IMR-90 (cell line): ENCODE measurements at regions not wholly inside any gene's neighbourhood (a gene's known extent, or its start where the extent isn't known, plus 50 kb on each side); places are given as distances from the start of the nearest gene placed in this dataset.

Experiments used
- ATAC-seq: fragments of 200-7000 bp; cut with Tn5 transposase; 2 replicates; pipeline ENCODE4 v1.9.1; 2020; ENCODE audit warnings: low read depth, mild to moderate bottlenecking, moderate library complexity
- BruUV-seq: library from RNA; stranded (reverse); fragments of 400-500 nt; replicated peaks from 2 replicates; lab custom pipeline; 2021; lab: Mats Ljungman, UMichigan
- CTCF ChIA-PET: fragments of 300-600 bp; formaldehyde crosslinking; extraction: SDS; loops from one replicate; lab custom pipeline; 2021; ENCODE audit warnings: antibody characterized with exemption; lab: Yijun Ruan, JAX
- POLR2A ChIA-PET: fragments of 300-600 bp; sonication (Branson Sonifier 250); formaldehyde crosslinking; loops from one replicate; lab custom pipeline; 2022; ENCODE audit warnings: antibody characterized with exemption; ENCODE audit not compliant: unreplicated experiment; lab: Charles Lee
- DNase-seq: peaks from one replicate; pipeline ENCODE4 v3.0.0; 2013
- H2AFZ ChIP-seq: replicated peaks from 2 replicates; pipeline ENCODE3; 2013; ENCODE audit warnings: low read length, mild to moderate bottlenecking; ENCODE audit not compliant: poor library complexity
- H2AK5ac ChIP-seq: 2 replicates; pipeline ENCODE4 v1.6.1; 2013; ENCODE audit warnings: low read depth, low read length, inconsistent platforms
- H2AK9ac ChIP-seq: replicated peaks from 2 replicates; pipeline ENCODE3; 2013; ENCODE audit warnings: mild to moderate bottlenecking, low read depth, low read length, moderate library complexity; ENCODE audit not compliant: poor library complexity
- H2BK120ac ChIP-seq: 2 replicates; pipeline ENCODE4 v1.6.1; 2013; ENCODE audit warnings: low read depth, low read length, inconsistent platforms
- H2BK15ac ChIP-seq: 3 replicates; pipeline ENCODE4 v1.6.1; 2013; ENCODE audit warnings: low read depth, low read length, inconsistent platforms
- H2BK20ac ChIP-seq: 2 replicates; pipeline ENCODE4 v1.6.1; 2013; ENCODE audit warnings: low read depth, mild to moderate bottlenecking, inconsistent platforms, low read length, moderate library complexity
- H2BK5ac ChIP-seq: 2 replicates; pipeline ENCODE4 v1.6.1; 2013; ENCODE audit warnings: mild to moderate bottlenecking, low read depth, low read length, inconsistent platforms; ENCODE audit not compliant: poor library complexity, severe bottlenecking
- H3K14ac ChIP-seq: replicated peaks from 2 replicates; pipeline ENCODE4 v1.6.1; 2013; ENCODE audit warnings: low read depth, low read length, inconsistent platforms
- H3K18ac ChIP-seq: 2 replicates; pipeline ENCODE4 v1.6.1; 2013; ENCODE audit warnings: low read depth, low read length, control low read depth
- H3K23ac ChIP-seq: 2 replicates; pipeline ENCODE4 v1.6.1; 2013; ENCODE audit warnings: low read depth, low read length, inconsistent platforms
- H3K27ac ChIP-seq: 2 replicates; pipeline ENCODE4 v1.5.1; 2013; ENCODE audit warnings: mild to moderate bottlenecking, control low read depth, low read length; ENCODE audit not compliant: insufficient read depth
- H3K27me3 ChIP-seq: 2 replicates; pipeline ENCODE4 v1.6.1; 2013; ENCODE audit warnings: low read length; ENCODE audit not compliant: control insufficient read depth, insufficient read depth
- H3K36me3 ChIP-seq: 2 replicates; pipeline ENCODE4 v1.6.1; 2013; ENCODE audit warnings: low read length, mixed read lengths; ENCODE audit not compliant: control insufficient read depth, insufficient read depth
- H3K4ac ChIP-seq: 2 replicates; pipeline ENCODE4 v1.6.1; 2013; ENCODE audit warnings: low read depth, low read length, inconsistent platforms
- H3K4me1 ChIP-seq: 2 replicates; pipeline ENCODE4 v1.6.1; 2013; ENCODE audit warnings: low read length, mixed read lengths; ENCODE audit not compliant: control insufficient read depth, insufficient read depth
- H3K4me2 ChIP-seq: 2 replicates; pipeline ENCODE4 v1.6.1; 2013; ENCODE audit warnings: low read depth, mild to moderate bottlenecking, control low read depth, low read length, moderate library complexity
- H3K4me3 ChIP-seq: 2 replicates; pipeline ENCODE4 v1.5.1; 2013; ENCODE audit warnings: low read depth, mild to moderate bottlenecking, control low read depth, low read length, moderate library complexity; ENCODE audit not compliant: insufficient read depth
- H3K56ac ChIP-seq: 2 replicates; pipeline ENCODE4 v1.6.1; 2013; ENCODE audit warnings: low read length, inconsistent platforms; ENCODE audit not compliant: insufficient read depth; ENCODE audit errors: extremely low read depth
- H3K79me1 ChIP-seq, 2 experiments: 2 replicates each; pipeline ENCODE4 v1.6.1; 2013; ENCODE audit warnings: low read length in 2 of 2, inconsistent platforms in 1 of 2, low read depth in 1 of 2
- H3K9ac ChIP-seq: 2 replicates; pipeline ENCODE4 v1.6.1; 2013; ENCODE audit warnings: low read depth, low read length, control low read depth
- H3K9me1 ChIP-seq: 2 replicates; pipeline ENCODE4 v1.6.1; 2013; ENCODE audit warnings: low read length, inconsistent platforms; ENCODE audit not compliant: insufficient read depth
- H3K9me3 ChIP-seq: 2 replicates; pipeline ENCODE4 v1.6.1; 2013; ENCODE audit warnings: low read length; ENCODE audit not compliant: control insufficient read depth, insufficient read depth
- H4K20me1 ChIP-seq: 2 replicates; pipeline ENCODE4 v1.6.1; 2013; ENCODE audit warnings: low read length, inconsistent platforms; ENCODE audit not compliant: insufficient read depth
- H4K5ac ChIP-seq: 2 replicates; pipeline ENCODE4 v1.6.1; 2013; ENCODE audit warnings: mild to moderate bottlenecking, low read depth, low read length, control low read depth
- H4K8ac ChIP-seq, 2 experiments: 2 replicates each; pipeline ENCODE4 v1.6.1; 2013; ENCODE audit warnings: low read depth in 2 of 2, low read length in 2 of 2, control low read depth in 1 of 2, inconsistent platforms in 1 of 2
- H4K91ac ChIP-seq: 2 replicates; pipeline ENCODE4 v1.6.1; 2013; ENCODE audit warnings: low read depth, low read length, inconsistent platforms; ENCODE audit not compliant: insufficient read depth
- MAFK ChIP-seq: IDR thresholded peaks from 2 replicates; pipeline ENCODE4 v1.6.1; 2012; ENCODE audit warnings: low read depth, low read length, improper control_type of control experiment
- MAZ ChIP-seq: IDR thresholded peaks from 2 replicates; pipeline ENCODE4 v1.6.1; 2012; ENCODE audit warnings: low read depth, mild to moderate bottlenecking, low read length, improper control_type of control experiment, moderate library complexity, borderline replicate concordance
- NFE2L2 ChIP-seq: fragments of 150-350 bp; IDR thresholded peaks from 2 replicates; pipeline ENCODE4 v1.6.1; 2016; ENCODE audit warnings: low read depth, mild to moderate bottlenecking, low read length
- RCOR1 ChIP-seq: IDR thresholded peaks from 2 replicates; pipeline ENCODE4 v1.6.1; 2012; ENCODE audit warnings: mild to moderate bottlenecking, low read length, improper control_type of control experiment; ENCODE audit not compliant: insufficient replicate concordance
- WGBS, 2 experiments: methylation state at CpG; one replicate each; pipeline versions ENCODE4 v1.1.5 to v1.1.7; 2013; ENCODE audit warnings: missing lambda C conversion rate in 2 of 2; ENCODE audit not compliant: insufficient read length in 1 of 2; ENCODE audit errors: extremely low coverage in 2 of 2; 5-methylcytosine and 5-hydroxymethylcytosine counted together
- dilution Hi-C: fragments of 300-500 bp; cut with HindIII; formaldehyde crosslinking; loops from one replicate; pipeline ENCODE4 v1.14.3; 2018; ENCODE audit warnings: low sequenced_read_pairs; ENCODE audit not compliant: unreplicated experiment
- in situ Hi-C: fragments of 300-500 bp; cut with MboI; formaldehyde crosslinking; loops from 3 replicates; pipeline ENCODE4 v1.14.3; 2019; ENCODE audit warnings: low sequenced_read_pairs, inconsistent platforms, mixed read lengths
- intact Hi-C: fragments of 100-400 bp; cut with micrococcal nuclease; formaldehyde crosslinking; loops from 2 replicates; pipeline ENCODE4 v1.10.0; 2022
- TF ChIP-seq, protein P1 (sequence below): fragments of 150-350 bp; IDR thresholded peaks from 2 replicates; pipeline ENCODE4 v1.6.1; 2016; ENCODE audit warnings: low read depth, mild to moderate bottlenecking, low read length, moderate library complexity, borderline replicate concordance

DNA sequence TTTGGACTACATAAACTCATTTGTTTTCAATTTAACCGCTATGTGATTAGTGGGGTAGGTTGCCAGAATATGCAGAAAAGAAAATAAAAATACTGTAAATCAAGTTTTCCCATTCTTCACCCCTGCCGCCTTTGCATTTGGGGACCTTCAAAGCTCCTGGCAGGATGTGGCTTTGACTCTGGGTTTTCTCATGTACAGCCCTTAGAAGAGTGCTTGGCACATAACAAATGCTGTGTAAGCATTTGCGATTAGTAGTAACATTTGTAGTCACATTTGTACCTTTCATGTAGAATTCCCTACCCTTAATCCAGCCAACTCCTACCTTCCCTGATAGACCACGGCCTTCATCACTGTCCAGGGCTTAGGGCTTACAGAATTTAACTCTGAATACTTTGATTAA lies 262.6 kb downstream of the MREG start:
- no peaks in the 10 kb centered on the region for H3K79me1 ChIP-seq
- H3K23ac ChIP-seq: peak overlapping the region; percentile 20; the same call in 1 of the 2 replicates
- POLR2A ChIA-PET: no interaction called here
- ATAC-seq: no peak
- peak overlapping the region; percentile 69; the same call in 1 of the 2 replicates for H2BK20ac ChIP-seq
- no peak overlapping the region for H3K4me2 ChIP-seq
- H3K4ac ChIP-seq: peak overlapping the region; percentile 80
- no peak overlapping the region for H3K27ac ChIP-seq
- peak overlapping the region in 1 of 2 experiments; percentile 75; a peak in 2 of 4 replicates for H4K8ac ChIP-seq
- no peak for DNase-seq
- no peak overlapping the region for H4K5ac ChIP-seq
- no TSS peak for BruUV-seq
- no peak overlapping the region for H2AK9ac ChIP-seq
- peak overlapping the region; percentile 37; the same call in 1 of the 2 replicates for H3K56ac ChIP-seq
- no peak overlapping the region for H2AFZ ChIP-seq
- no peak for TF ChIP-seq RCOR1
- TF ChIP-seq MAZ: no peak
- no peak for TF ChIP-seq NFE2L2
- peak; percentile 85 for TF ChIP-seq MAFK
- TF ChIP-seq, protein P1, sequence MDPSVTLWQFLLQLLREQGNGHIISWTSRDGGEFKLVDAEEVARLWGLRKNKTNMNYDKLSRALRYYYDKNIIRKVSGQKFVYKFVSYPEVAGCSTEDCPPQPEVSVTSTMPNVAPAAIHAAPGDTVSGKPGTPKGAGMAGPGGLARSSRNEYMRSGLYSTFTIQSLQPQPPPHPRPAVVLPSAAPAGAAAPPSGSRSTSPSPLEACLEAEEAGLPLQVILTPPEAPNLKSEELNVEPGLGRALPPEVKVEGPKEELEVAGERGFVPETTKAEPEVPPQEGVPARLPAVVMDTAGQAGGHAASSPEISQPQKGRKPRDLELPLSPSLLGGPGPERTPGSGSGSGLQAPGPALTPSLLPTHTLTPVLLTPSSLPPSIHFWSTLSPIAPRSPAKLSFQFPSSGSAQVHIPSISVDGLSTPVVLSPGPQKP: no peak
- no peaks in the 10 kb centered on the region for H4K20me1 ChIP-seq
- no peak overlapping the region for H3K9ac ChIP-seq
- H3K36me3 ChIP-seq: no peaks in the 10 kb centered on the region
- peak overlapping the region; percentile 80 for H2BK120ac ChIP-seq
- CTCF ChIA-PET: interaction anchor here (1.0 kb wide), 1 partner anchor 11 kb away, joined by 3 read pairs; no protein-coding TSS in a partner anchor
- H2BK15ac ChIP-seq: peak overlapping the region; percentile 37; the same call in 1 of the 3 replicates
- peak overlapping the region; percentile 81 for H2AK5ac ChIP-seq
- in situ Hi-C loops (no loop called here), intact Hi-C loops (no loop called here), dilution Hi-C loops (no loop called here)
- peak overlapping the region; percentile 90 for H2BK5ac ChIP-seq
- H3K9me3 ChIP-seq: no peaks in the 10 kb centered on the region
- H3K27me3 ChIP-seq: no peaks in the 10 kb centered on the region
- WGBS, 2 experiments: no CpG with 5 or more reads among the region's 4 CpGs
- H3K18ac ChIP-seq: peak overlapping the region; percentile 30; the same call in 1 of the 2 replicates
- H4K91ac ChIP-seq: 0 out of 2 replicates have a peak overlapping the region, but pooled peaks have one; percentile 2
- no peak overlapping the region for H3K4me3 ChIP-seq
- H3K4me1 ChIP-seq: peaks cover 13% of the 10 kb centered on the region
- H3K14ac ChIP-seq: peak overlapping the region; percentile 51
- H3K9me1 ChIP-seq: peaks cover 23% of the 10 kb centered on the region
